CD14-positive monocyte (primary cell): ENCODE measurements at regions not wholly inside any gene's neighbourhood (a gene's known extent, or its start where the extent isn't known, plus 50 kb on each side); places are given as distances from the start of the nearest gene placed in this dataset.

ENCODE experiments used
- DNase-seq, 3 donors: peaks; one replicate each; pipeline ENCODE4 v3.0.0-alpha.2; 2011 to 2022
- H2AFZ ChIP-seq: 2 replicates; pipeline ENCODE4 v1.6.0; 2012; ENCODE audit warnings: mild to moderate bottlenecking, low read depth, low read length, inconsistent platforms; ENCODE audit not compliant: insufficient read depth, poor library complexity, severe bottlenecking
- H3K27ac ChIP-seq, 2 donors: 1 replicate in 1 of 2; 2 replicates in 1 of 2; pipeline ENCODE4 v1.5.1; 2012 to 2013; ENCODE audit warnings: low read length in 2 of 2, control low read depth in 1 of 2, inconsistent platforms in 1 of 2, low read depth in 1 of 2, mild to moderate bottlenecking in 1 of 2
- H3K27me3 ChIP-seq, 2 donors: one replicate each; pipeline versions ENCODE4 v1.6.0 to v1.6.1; 2011 to 2013; ENCODE audit warnings: low read length in 2 of 2; ENCODE audit not compliant: control insufficient read depth in 2 of 2, insufficient read depth in 2 of 2
- H3K36me3 ChIP-seq, 2 donors: replicated peaks in 1 of 2; 1 replicate in 1 of 2; 2 replicates in 1 of 2; pipeline versions ENCODE4 v1.5.1 to v1.6.1; 2012 to 2013; ENCODE audit warnings: low read length in 2 of 2, control low read depth in 1 of 2, inconsistent platforms in 1 of 2, mild to moderate bottlenecking in 1 of 2; ENCODE audit not compliant: insufficient read depth in 2 of 2, control insufficient read depth in 1 of 2
- H3K4me1 ChIP-seq, 2 donors: 1 replicate in 1 of 2; 2 replicates in 1 of 2; pipeline versions ENCODE4 v1.5.1 to v1.6.1; 2012 to 2013; ENCODE audit warnings: low read length in 2 of 2, control low read depth in 1 of 2, inconsistent platforms in 1 of 2, mild to moderate bottlenecking in 1 of 2, moderate library complexity in 1 of 2; ENCODE audit not compliant: insufficient read depth in 2 of 2, control insufficient read depth in 1 of 2
- H3K4me2 ChIP-seq: replicated peaks from 2 replicates; pipeline ENCODE3; 2012; ENCODE audit warnings: low read length, moderate library complexity, mild to moderate bottlenecking; ENCODE audit not compliant: poor library complexity, severe bottlenecking; ENCODE audit errors: extremely low read depth
- H3K4me3 ChIP-seq, 3 experiments: fragments of 200-600 bp in 1 of 3; sonication (generic) in 1 of 3; replicated peaks in 1 of 3; 1 replicate in 2 of 3; 2 replicates in 1 of 3; pipeline ENCODE4 v1.5.1; 2011 to 2013; ENCODE audit warnings: low read length in 3 of 3, mild to moderate bottlenecking in 3 of 3, control low read depth in 2 of 3, low read depth in 2 of 3, inconsistent platforms in 1 of 3, moderate library complexity in 1 of 3
- H3K79me2 ChIP-seq: 2 replicates; pipeline ENCODE4 v1.6.0; 2012; ENCODE audit warnings: mild to moderate bottlenecking, control low read depth, inconsistent platforms, low read length, moderate library complexity; ENCODE audit not compliant: insufficient read depth
- H3K9ac ChIP-seq: 2 replicates; pipeline ENCODE4 v1.6.0; 2017; ENCODE audit warnings: low read length, mild to moderate bottlenecking; ENCODE audit not compliant: insufficient read depth, poor library complexity, severe bottlenecking
- H3K9me3 ChIP-seq, 2 donors: replicated peaks in 1 of 2; 1 replicate in 1 of 2; 2 replicates in 1 of 2; pipeline versions ENCODE4 v1.5.1 to v1.6.1; 2012 to 2013; ENCODE audit warnings: low read length in 2 of 2, control low read depth in 1 of 2; ENCODE audit not compliant: control insufficient read depth in 1 of 2, insufficient read depth in 1 of 2
- H4K20me1 ChIP-seq: 2 replicates; pipeline ENCODE4 v1.6.0; 2012; ENCODE audit warnings: mild to moderate bottlenecking, low read length, control low read depth, moderate library complexity; ENCODE audit not compliant: insufficient read depth
- H3K27ac Mint-ChIP-seq, 7 donors: one replicate each; pipeline ENCODE4 v1.8.0; 2020; ENCODE audit warnings: mild to moderate bottlenecking in 7 of 7, mixed read lengths in 7 of 7, moderate library complexity in 6 of 7, inconsistent platforms in 2 of 7
- H3K27me3 Mint-ChIP-seq, 3 donors: one replicate each; pipeline ENCODE4 v1.8.0; 2021 to 2022; ENCODE audit warnings: low read depth in 3 of 3, mild to moderate bottlenecking in 3 of 3, mixed read lengths in 3 of 3, moderate library complexity in 3 of 3, inconsistent platforms in 1 of 3
- H3K36me3 Mint-ChIP-seq, 2 donors: one replicate each; pipeline ENCODE4 v1.8.0; 2020; ENCODE audit warnings: mixed read lengths in 2 of 2, inconsistent platforms in 1 of 2, mild to moderate bottlenecking in 1 of 2
- H3K4me1 Mint-ChIP-seq: one replicate; pipeline ENCODE4 v1.8.0; 2020; ENCODE audit warnings: mild to moderate bottlenecking, mixed read lengths
- H3K4me3 Mint-ChIP-seq, 2 donors: one replicate each; pipeline ENCODE4 v1.8.0; 2020; ENCODE audit warnings: mild to moderate bottlenecking in 2 of 2, mixed read lengths in 2 of 2, moderate library complexity in 1 of 2
- H3K9me3 Mint-ChIP-seq, 7 donors: one replicate each; pipeline ENCODE4 v1.8.0; 2020 to 2022; ENCODE audit warnings: mixed read lengths in 7 of 7, mild to moderate bottlenecking in 6 of 7, moderate library complexity in 6 of 7, inconsistent platforms in 2 of 7
- CTCF ChIP-seq: fragments of 200-600 bp; IDR thresholded peaks from one replicate; pipeline ENCODE4 v1.8.0; 2022; ENCODE audit warnings: antibody characterized with exemption, mild to moderate bottlenecking
- WGBS: methylation state at CpG from one replicate; pipeline ENCODE4 v1.1.5; 2013; ENCODE audit warnings: missing lambda C conversion rate; ENCODE audit not compliant: insufficient coverage; 5-methylcytosine and 5-hydroxymethylcytosine counted together
- intact Hi-C, 2 donors: fragments of 100-400 bp; cut with micrococcal nuclease; formaldehyde crosslinking; loops; one replicate each; pipeline versions ENCODE4 v1.15.0 to v1.15.1; 2023

GRCh38 chr4:45944000-45944399 is 179.9 kb downstream of the GABRG1 start:
- Histone ChIP-seq H3K4me3 (no peak overlapping the region), H3K4me1 (no peaks in the 10 kb centered on the region), H3K27me3 (no peaks in the 10 kb centered on the region), H4K20me1 (no peaks in the 10 kb centered on the region), H3K36me3 (no peaks in the 10 kb centered on the region), H3K4me2 (no peak overlapping the region), H3K9ac (no peak overlapping the region), H3K9me3 (peaks cover 0 to 3% of the 10 kb centered on the region in 2 donors), H3K79me2 (no peaks in the 10 kb centered on the region), H2AFZ (no peak overlapping the region), H3K27ac (no peak overlapping the region)
- peaks cover 0 to 5% (median 0%) of the 10 kb centered on the region in 7 donors for H3K9me3 Mint-ChIP-seq
- H3K4me3 Mint-ChIP-seq = no peak overlapping the region
- intact Hi-C loops = no loop called here
- H3K36me3 Mint-ChIP-seq = no peaks in the 10 kb centered on the region
- H3K4me1 Mint-ChIP-seq = no peaks in the 10 kb centered on the region
- no peak overlapping the region for H3K27ac Mint-ChIP-seq
- no CpG with 5 or more reads among the region's 1 CpG for WGBS
- no peak for DNase-seq
- H3K27me3 Mint-ChIP-seq = peaks cover 0 to 1% (median 0%) of the 10 kb centered on the region in 3 donors
- no peak for TF ChIP-seq CTCF

GRCh38 chr4:45939056-45939455 is 184.8 kb downstream of the GABRG1 start:
- Histone ChIP-seq H3K9me3 (no peaks in the 10 kb centered on the region), H3K9ac (no peak overlapping the region), H3K4me1 (no peaks in the 10 kb centered on the region), H3K27ac (no peak overlapping the region), H3K27me3 (no peaks in the 10 kb centered on the region), H3K4me2 (no peak overlapping the region), H3K4me3 (no peak overlapping the region), H2AFZ (no peak overlapping the region), H4K20me1 (no peaks in the 10 kb centered on the region), H3K36me3 (no peaks in the 10 kb centered on the region), H3K79me2 (no peaks in the 10 kb centered on the region)
- Mint-ChIP-seq H3K4me1 (no peaks in the 10 kb centered on the region), H3K4me3 (no peak overlapping the region), H3K36me3 (no peaks in the 10 kb centered on the region), H3K27me3 (peaks cover 0 to 1% (median 0%) of the 10 kb centered on the region in 3 donors), H3K9me3 (peaks cover 0 to 3% (median 0%) of the 10 kb centered on the region in 7 donors), H3K27ac (no peak overlapping the region)
- no peak for TF ChIP-seq CTCF
- intact Hi-C loops = no loop called here
- DNase-seq = no peak
